ENCODE measurements at regions not wholly inside any gene's neighbourhood (a gene's known extent, or its start where the extent isn't known, plus 50 kb on each side); places are given as distances from the start of the nearest gene placed in this dataset.

- Histone ChIP-seq H3K4me1 (replicated peaks) (no peaks in the 10 kb centered on the region), H3K27ac (no peak overlapping the region), H3K4me3 (no peak overlapping the region), H3K27me3 (replicated peaks; ENCODE audit: insufficient read depth) (no peaks in the 10 kb centered on the region), H3K36me3 (no peaks in the 10 kb centered on the region), H3K9me3 (no peaks in the 10 kb centered on the region)
- WGBS: 86% methylated on average over 4 of the region's 4 CpGs
- no peak for TF ChIP-seq CTCF (IDR thresholded peaks at IDR 0.05)
- TF ChIP-seq POLR2AphosphoS5 (IDR thresholded peaks at IDR 0.05): no peak
- TF ChIP-seq POLR2A (IDR thresholded peaks at IDR 0.05): no peak
- intact Hi-C loops (cut with DNase I): no loop called here
- no peak for DNase-seq (ENCODE audit: low spot score)
Observed at GRCh38 chr18:55072698-55073097, 113.4 kb upstream of the CCDC68 start.

GRCh38 chr18:55072181-55072580 lies 112.9 kb upstream of the CCDC68 start:
- 47% methylated on average over 2 of the region's 2 CpGs for WGBS
- no peak for DNase-seq (ENCODE audit: low spot score)
- Histone ChIP-seq H3K27me3 (replicated peaks; ENCODE audit: insufficient read depth) (no peaks in the 10 kb centered on the region), H3K36me3 (no peaks in the 10 kb centered on the region), H3K4me3 (no peak overlapping the region), H3K27ac (no peak overlapping the region), H3K4me1 (replicated peaks) (no peaks in the 10 kb centered on the region), H3K9me3 (no peaks in the 10 kb centered on the region)
- TF ChIP-seq POLR2A (IDR thresholded peaks at IDR 0.05) (no peak), CTCF (IDR thresholded peaks at IDR 0.05) (no peak), POLR2AphosphoS5 (IDR thresholded peaks at IDR 0.05) (no peak)
- intact Hi-C loops (cut with DNase I): no loop called here

DNA sequence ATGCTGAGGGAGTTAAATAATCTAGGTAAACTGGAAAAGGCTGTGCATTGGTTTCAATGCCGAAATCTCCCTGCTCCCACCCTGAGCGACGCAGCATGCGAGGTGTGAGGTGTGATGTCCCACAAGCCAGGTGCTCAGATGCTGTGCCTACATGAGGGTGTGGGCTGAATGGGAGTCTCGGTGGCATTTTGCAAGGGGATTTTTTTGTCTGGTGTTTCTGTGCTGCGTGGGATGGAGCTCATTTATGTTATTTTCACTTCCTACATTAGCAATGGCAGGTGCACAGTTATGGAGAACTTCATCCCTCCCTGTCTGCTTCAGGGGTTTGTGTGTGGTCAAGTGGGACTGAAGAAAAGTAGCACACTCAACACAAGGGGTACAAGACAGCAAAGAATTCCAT lies 110.2 kb upstream of the CCDC68 start:
- no peaks in the 10 kb centered on the region for H3K36me3 ChIP-seq
- H3K27me3 ChIP-seq (replicated peaks; ENCODE audit: insufficient read depth): no peaks in the 10 kb centered on the region
- H3K4me3 ChIP-seq: no peak overlapping the region
- no peaks in the 10 kb centered on the region for H3K9me3 ChIP-seq
- no peak for DNase-seq (ENCODE audit: low spot score)
- 93% methylated on average over 6 of the region's 6 CpGs for WGBS
- no peak overlapping the region for H3K27ac ChIP-seq
- intact Hi-C loops (cut with DNase I): no loop called here
- TF ChIP-seq POLR2AphosphoS5 (IDR thresholded peaks at IDR 0.05): no peak
- no peak for TF ChIP-seq POLR2A (IDR thresholded peaks at IDR 0.05)
- TF ChIP-seq CTCF (IDR thresholded peaks at IDR 0.05): no peak
- no peaks in the 10 kb centered on the region for H3K4me1 ChIP-seq (replicated peaks)

DNA sequence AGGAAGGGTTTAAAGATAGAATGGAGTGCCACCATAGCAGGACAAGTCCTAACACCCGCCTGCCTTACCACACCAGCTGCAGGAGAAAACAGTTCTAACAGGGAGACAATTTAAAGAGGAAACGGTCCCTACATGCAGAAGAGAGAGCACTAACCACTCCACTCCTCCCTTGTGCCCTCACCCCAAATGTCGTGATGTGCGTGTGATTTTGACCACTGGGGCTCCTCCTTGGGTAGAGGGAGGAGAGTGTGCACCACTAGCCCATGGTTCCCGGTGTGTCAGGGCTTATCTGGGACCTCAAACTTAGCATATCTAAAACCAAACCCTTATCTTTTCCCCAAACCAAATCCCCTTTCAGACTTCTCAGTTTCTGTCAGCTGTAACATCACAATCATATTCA lies 105.5 kb upstream of the CCDC68 start:
- no peaks in the 10 kb centered on the region for H3K27me3 ChIP-seq (replicated peaks; ENCODE audit: insufficient read depth)
- H3K36me3 ChIP-seq: no peaks in the 10 kb centered on the region
- H3K4me3 ChIP-seq: no peak overlapping the region
- TF ChIP-seq CTCF (IDR thresholded peaks at IDR 0.05) (no peak), POLR2A (IDR thresholded peaks at IDR 0.05) (no peak), POLR2AphosphoS5 (IDR thresholded peaks at IDR 0.05) (no peak)
- no peak overlapping the region for H3K27ac ChIP-seq
- intact Hi-C loops (cut with DNase I): no loop called here
- no peak for DNase-seq (ENCODE audit: low spot score)
- no peaks in the 10 kb centered on the region for H3K9me3 ChIP-seq
- H3K4me1 ChIP-seq (replicated peaks): no peaks in the 10 kb centered on the region
- 80% methylated on average over 5 of the region's 5 CpGs for WGBS

GRCh38 chr18:55064073-55064472 lies 104.8 kb upstream of the CCDC68 start:
- WGBS: 84% methylated on average over 4 of the region's 4 CpGs
- H3K36me3 ChIP-seq: no peaks in the 10 kb centered on the region
- H3K27me3 ChIP-seq (replicated peaks; ENCODE audit: insufficient read depth): no peaks in the 10 kb centered on the region
- H3K27ac ChIP-seq: no peak overlapping the region
- no peak overlapping the region for H3K4me3 ChIP-seq
- no peaks in the 10 kb centered on the region for H3K9me3 ChIP-seq
- no peak for TF ChIP-seq POLR2AphosphoS5 (IDR thresholded peaks at IDR 0.05)
- TF ChIP-seq POLR2A (IDR thresholded peaks at IDR 0.05): no peak
- no peak for TF ChIP-seq CTCF (IDR thresholded peaks at IDR 0.05)
- H3K4me1 ChIP-seq (replicated peaks): no peaks in the 10 kb centered on the region
- DNase-seq (ENCODE audit: low spot score): no peak
- intact Hi-C loops (cut with DNase I): no loop called here

Data from prostate gland (tissue), 2 donors.